G401.6 (cell line): ENCODE measurements at regions not wholly inside any gene's neighbourhood (a gene's known extent, or its start where the extent isn't known, plus 50 kb on each side); places are given as distances from the start of the nearest gene placed in this dataset.
"Not testable (repeated sequence)": the region's sequence is repeated elsewhere in the genome, so short reads cannot be mapped to it uniquely, and the experiment has no call there.

Experiments
- FAIRE-seq: peaks from 2 replicates; lab custom pipeline; 2012; peaks lifted over from hg19 to GRCh38; lab: Jason Lieb, UNC

- no peak for FAIRE-seq
Observed at GRCh38 chr13:112270951-112271350, 105.2 kb upstream of the SPACA7 start.

- FAIRE-seq = not testable (repeated sequence)
Observed at GRCh38 chr13:112286733-112287132, 89.4 kb upstream of the SPACA7 start.

GRCh38 chr13:112320303-112320702, 55.9 kb upstream of the SPACA7 start:
- no peak for FAIRE-seq

GRCh38 chr13:112322557-112322956, 53.6 kb upstream of the SPACA7 start:
- no peak for FAIRE-seq

GRCh38 chr13:112324116-112324515, 52.0 kb upstream of the SPACA7 start:
- no peak for FAIRE-seq

GRCh38 chr13:112325142-112325808, 50.9 kb upstream of the SPACA7 start:
- no peak for FAIRE-seq

- no peak for FAIRE-seq
Observed at GRCh38 chr13:112325920-112326645, 50.1 kb upstream of the SPACA7 start.
